Vagina (tissue), 2 donors: ENCODE measurements at regions not wholly inside any gene's neighbourhood (a gene's known extent, or its start where the extent isn't known, plus 50 kb on each side); places are given as distances from the start of the nearest gene placed in this dataset.

Source experiments
- DNase-seq, 2 donors: peaks; one replicate each; pipeline ENCODE4 v3.0.0-alpha.2; 2017; ENCODE audit errors: extremely low spot score in 2 of 2
- H3K27ac ChIP-seq: fragments of 200-600 bp; sonication (generic); one replicate; pipeline ENCODE4 v1.5.1; 2019
- H3K27me3 ChIP-seq: fragments of 200-600 bp; sonication (generic); one replicate; pipeline ENCODE4 v1.5.1; 2019
- H3K36me3 ChIP-seq, 2 donors: fragments of 200-600 bp; sonication (generic); one replicate each; pipeline ENCODE4 v1.5.1; 2017 to 2019
- H3K4me1 ChIP-seq: fragments of 200-600 bp; sonication (generic); one replicate; pipeline ENCODE4 v1.5.1; 2019
- H3K4me3 ChIP-seq, 2 donors: fragments of 200-600 bp; sonication (generic); 1 replicate in 1 of 2; 2 replicates in 1 of 2; pipeline ENCODE4 v1.5.1; 2016 to 2019
- H3K9me3 ChIP-seq: fragments of 200-600 bp; sonication (generic); one replicate; pipeline ENCODE4 v1.5.1; 2019
- POLR2A ChIP-seq, 2 donors: fragments of 450-650 bp; IDR thresholded peaks; one replicate each; pipeline ENCODE4 v1.6.1; 2017; ENCODE audit warnings: antibody characterized with exemption in 2 of 2, mild to moderate bottlenecking in 2 of 2, moderate library complexity in 2 of 2
- POLR2AphosphoS5 ChIP-seq, 2 donors: sonication (generic); formaldehyde crosslinking; IDR thresholded peaks; one replicate each; pipeline ENCODE4 v1.9.0; 2017; ENCODE audit warnings: antibody characterized with exemption in 2 of 2, mild to moderate bottlenecking in 2 of 2, low read depth in 1 of 2; ENCODE audit not compliant: insufficient read depth in 1 of 2
- intact Hi-C: fragments of 100-400 bp; cut with DNase I; formaldehyde crosslinking; loops from one replicate; pipeline ENCODE4 v1.15.1; 2023
- TF ChIP-seq, protein P1 (sequence below), 3 experiments: fragments of 450-650 bp in 2 of 3; fragments of 200-600 bp in 1 of 3; sonication (generic) in 1 of 3; IDR thresholded peaks; one replicate each; pipeline ENCODE4 v1.5.1; 2017 to 2019; ENCODE audit warnings: antibody characterized with exemption in 3 of 3, mild to moderate bottlenecking in 2 of 3, moderate library complexity in 2 of 3

DNA sequence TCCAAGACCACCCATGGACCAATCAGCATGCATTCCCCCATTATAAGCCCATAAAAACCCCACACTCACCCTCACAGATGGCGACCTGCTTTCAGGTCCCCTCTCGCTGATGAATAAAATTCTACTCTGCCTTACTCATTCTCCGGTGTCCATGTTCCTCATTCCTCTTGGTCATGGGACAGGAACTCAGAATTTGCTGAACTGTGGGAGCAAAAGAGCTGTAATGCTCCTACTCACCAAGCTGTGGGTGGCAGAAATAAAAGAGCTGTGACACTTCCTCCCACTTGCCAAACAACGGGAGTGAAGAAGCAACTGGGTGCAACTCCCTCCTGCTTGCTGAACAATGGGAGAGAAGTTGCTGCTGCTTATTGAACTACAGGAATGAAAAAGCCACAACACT lies 168.5 kb upstream of the PCDH18 start:
- no peaks in the 10 kb centered on the region for H3K9me3 ChIP-seq
- H3K4me3 ChIP-seq, result no peak overlapping the region
- no peak for TF ChIP-seq POLR2AphosphoS5 (IDR thresholded peaks at IDR 0.05; ENCODE audit: insufficient read depth in 1 of 2, low read depth in 1 of 2)
- no peak for TF ChIP-seq POLR2A (IDR thresholded peaks at IDR 0.05)
- TF ChIP-seq, protein P1, sequence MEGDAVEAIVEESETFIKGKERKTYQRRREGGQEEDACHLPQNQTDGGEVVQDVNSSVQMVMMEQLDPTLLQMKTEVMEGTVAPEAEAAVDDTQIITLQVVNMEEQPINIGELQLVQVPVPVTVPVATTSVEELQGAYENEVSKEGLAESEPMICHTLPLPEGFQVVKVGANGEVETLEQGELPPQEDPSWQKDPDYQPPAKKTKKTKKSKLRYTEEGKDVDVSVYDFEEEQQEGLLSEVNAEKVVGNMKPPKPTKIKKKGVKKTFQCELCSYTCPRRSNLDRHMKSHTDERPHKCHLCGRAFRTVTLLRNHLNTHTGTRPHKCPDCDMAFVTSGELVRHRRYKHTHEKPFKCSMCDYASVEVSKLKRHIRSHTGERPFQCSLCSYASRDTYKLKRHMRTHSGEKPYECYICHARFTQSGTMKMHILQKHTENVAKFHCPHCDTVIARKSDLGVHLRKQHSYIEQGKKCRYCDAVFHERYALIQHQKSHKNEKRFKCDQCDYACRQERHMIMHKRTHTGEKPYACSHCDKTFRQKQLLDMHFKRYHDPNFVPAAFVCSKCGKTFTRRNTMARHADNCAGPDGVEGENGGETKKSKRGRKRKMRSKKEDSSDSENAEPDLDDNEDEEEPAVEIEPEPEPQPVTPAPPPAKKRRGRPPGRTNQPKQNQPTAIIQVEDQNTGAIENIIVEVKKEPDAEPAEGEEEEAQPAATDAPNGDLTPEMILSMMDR (IDR thresholded peaks at IDR 0.05), result no peak
- H3K36me3 ChIP-seq, result no peaks in the 10 kb centered on the region
- DNase-seq, result no peak
- peaks cover 11% of the 10 kb centered on the region for H3K4me1 ChIP-seq
- intact Hi-C loops, result loop anchor here (10.0 kb wide), 1 partner anchor 166 kb away; the partner anchor contains the start of gene PCDH18
- no peak overlapping the region for H3K27ac ChIP-seq
- no peaks in the 10 kb centered on the region for H3K27me3 ChIP-seq

DNA sequence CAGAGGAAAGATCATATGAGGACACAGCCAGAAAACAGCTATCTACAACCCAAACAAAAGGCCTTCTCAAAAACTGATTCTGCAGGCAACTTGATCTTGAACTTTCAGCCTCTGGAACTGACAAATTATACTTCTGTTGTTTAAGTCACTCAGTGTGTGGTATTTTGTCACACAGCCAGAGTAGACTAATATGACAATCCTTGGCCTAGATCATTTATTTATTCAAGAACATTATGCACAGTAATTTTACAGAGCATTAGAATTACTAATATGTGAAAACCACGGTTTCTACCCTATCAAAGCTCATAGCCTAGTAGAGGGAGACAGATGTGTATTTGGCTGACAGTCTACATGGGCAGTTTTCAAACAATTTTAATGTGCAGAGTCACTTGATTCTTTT lies 167.8 kb upstream of the PCDH18 start:
- intact Hi-C loops, result loop anchor here (10.0 kb wide), 1 partner anchor 165 kb away; the partner anchor contains the start of gene PCDH18
- DNase-seq, result no peak
- H3K9me3 ChIP-seq, result no peaks in the 10 kb centered on the region
- TF ChIP-seq, protein P1 (IDR thresholded peaks at IDR 0.05), result no peak
- TF ChIP-seq POLR2AphosphoS5 (IDR thresholded peaks at IDR 0.05; ENCODE audit: insufficient read depth in 1 of 2, low read depth in 1 of 2), result no peak
- no peak for TF ChIP-seq POLR2A (IDR thresholded peaks at IDR 0.05)
- no peak overlapping the region for H3K4me3 ChIP-seq
- no peaks in the 10 kb centered on the region for H3K36me3 ChIP-seq
- no peak overlapping the region for H3K27ac ChIP-seq
- H3K27me3 ChIP-seq, result no peaks in the 10 kb centered on the region
- H3K4me1 ChIP-seq, result peaks cover 11% of the 10 kb centered on the region

DNA sequence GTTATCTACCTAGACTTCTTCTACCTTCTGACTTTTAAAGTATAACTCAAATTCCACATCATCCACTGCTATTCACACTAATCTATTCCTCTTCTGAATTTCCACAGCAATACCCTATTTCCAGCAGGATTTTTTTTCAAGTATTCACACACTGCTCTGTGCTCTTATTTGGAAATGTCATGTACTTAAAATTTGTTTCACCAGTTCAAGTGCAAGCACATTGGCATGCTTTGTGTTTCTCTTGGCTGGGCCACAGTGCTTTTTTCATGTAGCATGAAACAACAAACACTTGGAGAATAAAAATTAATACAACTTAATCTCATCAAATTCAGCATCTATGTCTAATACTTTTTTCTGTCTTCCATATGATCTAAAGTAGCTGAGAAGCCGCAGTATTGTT lies 161.8 kb upstream of the PCDH18 start:
- no peak for DNase-seq
- TF ChIP-seq POLR2A (IDR thresholded peaks at IDR 0.05) (no peak), POLR2AphosphoS5 (IDR thresholded peaks at IDR 0.05; ENCODE audit: insufficient read depth in 1 of 2, low read depth in 1 of 2) (peak in 1 of 2 donors; percentile 59)
- H3K4me1 ChIP-seq, result peaks cover 12% of the 10 kb centered on the region
- no peak overlapping the region for H3K4me3 ChIP-seq
- H3K27me3 ChIP-seq, result no peaks in the 10 kb centered on the region
- H3K36me3 ChIP-seq, result no peaks in the 10 kb centered on the region
- intact Hi-C loops, result no loop called here
- H3K27ac ChIP-seq, result no peak overlapping the region
- H3K9me3 ChIP-seq, result no peaks in the 10 kb centered on the region

DNA sequence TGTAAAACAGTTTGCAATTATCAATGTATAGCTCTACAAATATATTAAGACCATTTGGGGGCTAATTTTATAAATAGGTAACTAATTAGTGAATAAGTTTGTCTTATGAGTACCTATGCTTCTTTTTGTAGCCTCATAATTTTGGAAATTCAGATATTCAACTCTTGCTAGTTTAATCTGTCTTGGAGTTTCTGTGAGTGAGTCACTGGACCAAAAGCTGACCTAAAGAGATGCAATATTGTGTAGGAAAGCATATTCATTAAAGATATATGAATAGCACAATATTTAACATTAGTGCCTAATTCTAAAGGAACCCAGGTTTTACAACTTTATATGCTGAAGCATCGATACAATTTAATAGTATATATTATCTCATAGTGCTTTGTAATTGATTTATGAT lies 161.3 kb upstream of the PCDH18 start:
- no peak overlapping the region for H3K4me3 ChIP-seq
- no peaks in the 10 kb centered on the region for H3K27me3 ChIP-seq
- H3K36me3 ChIP-seq, result no peaks in the 10 kb centered on the region
- H3K4me1 ChIP-seq, result peaks cover 12% of the 10 kb centered on the region
- DNase-seq, result no peak
- no peaks in the 10 kb centered on the region for H3K9me3 ChIP-seq
- no peak for TF ChIP-seq POLR2A (IDR thresholded peaks at IDR 0.05)
- TF ChIP-seq, protein P1 (IDR thresholded peaks at IDR 0.05), result no peak
- no peak for TF ChIP-seq POLR2AphosphoS5 (IDR thresholded peaks at IDR 0.05; ENCODE audit: insufficient read depth in 1 of 2, low read depth in 1 of 2)
- intact Hi-C loops, result no loop called here
- H3K27ac ChIP-seq, result no peak overlapping the region

DNA sequence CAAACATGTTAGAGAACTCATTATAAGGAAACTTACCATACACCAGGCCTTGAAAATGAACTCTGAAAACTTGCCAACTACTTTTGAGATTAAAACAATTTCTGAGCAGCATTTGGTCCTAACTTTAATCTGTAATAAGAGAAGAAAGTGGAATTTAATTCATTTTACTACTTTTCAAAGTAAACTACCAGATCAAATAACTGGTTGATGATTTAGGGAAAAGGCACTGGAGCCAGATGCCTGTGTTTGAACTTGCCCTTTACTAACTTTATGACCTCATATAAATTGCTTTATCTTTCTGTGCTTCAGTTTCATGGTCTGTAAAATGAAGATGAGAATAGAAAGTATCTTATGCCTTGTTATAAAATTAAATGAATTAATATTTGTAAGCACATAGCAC lies 159.9 kb upstream of the PCDH18 start:
- Histone ChIP-seq H3K27ac (no peak overlapping the region), H3K36me3 (no peaks in the 10 kb centered on the region), H3K4me1 (peaks cover 12% of the 10 kb centered on the region), H3K27me3 (no peaks in the 10 kb centered on the region), H3K9me3 (no peaks in the 10 kb centered on the region), H3K4me3 (no peak overlapping the region)
- intact Hi-C loops, result no loop called here
- TF ChIP-seq POLR2AphosphoS5 (IDR thresholded peaks at IDR 0.05; ENCODE audit: insufficient read depth in 1 of 2, low read depth in 1 of 2) (no peak), POLR2A (IDR thresholded peaks at IDR 0.05) (no peak)
- TF ChIP-seq, protein P1 (IDR thresholded peaks at IDR 0.05), result no peak
- DNase-seq, result no peak
